ENCODE measurements at regions not wholly inside any gene's neighbourhood (a gene's known extent, or its start where the extent isn't known, plus 50 kb on each side); places are given as distances from the start of the nearest gene placed in this dataset.

GRCh38 chr17:72219824-72220493 is 99.1 kb downstream of the SOX9 start:
- TF ChIP-seq CTCF (IDR thresholded peaks at IDR 0.05) (no peak), RCOR1 (IDR thresholded peaks at IDR 0.05; ENCODE audit: low read depth, low read length) (no peak), BHLHE40 (IDR thresholded peaks at IDR 0.05; ENCODE audit: low read depth, low read length) (no peak), HOXA7 (CRISPR knock-in tag; IDR thresholded peaks at IDR 0.05) (no peak), MAX (IDR thresholded peaks at IDR 0.05) (no peak), EP300 (IDR thresholded peaks at IDR 0.05) (no peak)
